Ishikawa (cell line): ENCODE measurements at regions not wholly inside any gene's neighbourhood (a gene's known extent, or its start where the extent isn't known, plus 50 kb on each side); places are given as distances from the start of the nearest gene placed in this dataset.

Source experiments
- CREB1 ChIP-seq: IDR thresholded peaks from 2 replicates; pipeline ENCODE4 v1.6.1; 2012; ENCODE audit warnings: low read depth
- EGR1 ChIP-seq: IDR thresholded peaks from 2 replicates; pipeline ENCODE4 v1.6.1; 2012
- EP300 ChIP-seq: IDR thresholded peaks from 2 replicates; pipeline ENCODE4 v1.6.1; 2012; ENCODE audit warnings: borderline replicate concordance
- FOXM1 ChIP-seq: IDR thresholded peaks from 2 replicates; pipeline ENCODE4 v1.6.1; 2012; ENCODE audit warnings: low read depth, borderline replicate concordance
- NFIC ChIP-seq: IDR thresholded peaks from 2 replicates; pipeline ENCODE4 v1.6.1; 2012
- RAD21 ChIP-seq: IDR thresholded peaks from 2 replicates; pipeline ENCODE4 v1.6.1; 2012; ENCODE audit warnings: low read depth
- TAF1 ChIP-seq: IDR thresholded peaks from 2 replicates; pipeline ENCODE4 v1.6.1; 2012; ENCODE audit warnings: low read depth, mild to moderate bottlenecking
- TCF12 ChIP-seq: IDR thresholded peaks from 2 replicates; pipeline ENCODE4 v1.6.1; 2012; ENCODE audit warnings: low read depth
- TEAD4 ChIP-seq: IDR thresholded peaks from 2 replicates; pipeline ENCODE4 v1.6.1; 2012
- YY1 ChIP-seq: IDR thresholded peaks from 2 replicates; pipeline ENCODE4 v1.6.1; 2012; ENCODE audit warnings: low read depth
- TF ChIP-seq, protein P1 (sequence below): IDR thresholded peaks from 2 replicates; pipeline ENCODE4 v1.6.1; 2012
- TF ChIP-seq, protein P2 (sequence below): IDR thresholded peaks from 2 replicates; pipeline ENCODE4 v1.6.1; 2012; ENCODE audit warnings: low read depth, mild to moderate bottlenecking

DNA sequence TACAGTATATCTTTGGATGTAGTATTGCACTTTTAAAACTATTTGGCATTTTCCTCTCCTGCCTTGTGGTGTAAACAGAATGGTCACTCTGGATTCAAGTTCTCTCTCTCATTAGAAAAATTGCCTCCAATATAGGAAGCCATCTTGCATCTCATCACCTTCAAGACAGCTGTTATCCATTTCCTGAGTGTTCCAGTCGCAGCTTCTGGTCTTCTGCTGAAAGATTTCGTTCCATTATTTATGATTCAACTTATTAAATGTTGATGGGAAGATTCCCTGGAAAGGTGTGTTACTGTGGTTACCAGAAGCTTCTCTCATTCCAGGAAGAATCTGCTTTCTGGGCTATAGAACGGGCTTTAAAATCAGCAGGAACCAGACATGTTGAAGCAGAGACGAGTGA is 568.3 kb upstream of the SLIT2 start:
- TF ChIP-seq, protein P1, sequence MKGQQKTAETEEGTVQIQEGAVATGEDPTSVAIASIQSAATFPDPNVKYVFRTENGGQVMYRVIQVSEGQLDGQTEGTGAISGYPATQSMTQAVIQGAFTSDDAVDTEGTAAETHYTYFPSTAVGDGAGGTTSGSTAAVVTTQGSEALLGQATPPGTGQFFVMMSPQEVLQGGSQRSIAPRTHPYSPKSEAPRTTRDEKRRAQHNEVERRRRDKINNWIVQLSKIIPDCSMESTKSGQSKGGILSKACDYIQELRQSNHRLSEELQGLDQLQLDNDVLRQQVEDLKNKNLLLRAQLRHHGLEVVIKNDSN, result no peak
- TF ChIP-seq TCF12 (no peak), TEAD4 (no peak), RAD21 (no peak), EGR1 (no peak), FOXM1 (no peak), CREB1 (no peak), NFIC (no peak), EP300 (no peak), TAF1 (no peak), YY1 (no peak)
- TF ChIP-seq, protein P2, sequence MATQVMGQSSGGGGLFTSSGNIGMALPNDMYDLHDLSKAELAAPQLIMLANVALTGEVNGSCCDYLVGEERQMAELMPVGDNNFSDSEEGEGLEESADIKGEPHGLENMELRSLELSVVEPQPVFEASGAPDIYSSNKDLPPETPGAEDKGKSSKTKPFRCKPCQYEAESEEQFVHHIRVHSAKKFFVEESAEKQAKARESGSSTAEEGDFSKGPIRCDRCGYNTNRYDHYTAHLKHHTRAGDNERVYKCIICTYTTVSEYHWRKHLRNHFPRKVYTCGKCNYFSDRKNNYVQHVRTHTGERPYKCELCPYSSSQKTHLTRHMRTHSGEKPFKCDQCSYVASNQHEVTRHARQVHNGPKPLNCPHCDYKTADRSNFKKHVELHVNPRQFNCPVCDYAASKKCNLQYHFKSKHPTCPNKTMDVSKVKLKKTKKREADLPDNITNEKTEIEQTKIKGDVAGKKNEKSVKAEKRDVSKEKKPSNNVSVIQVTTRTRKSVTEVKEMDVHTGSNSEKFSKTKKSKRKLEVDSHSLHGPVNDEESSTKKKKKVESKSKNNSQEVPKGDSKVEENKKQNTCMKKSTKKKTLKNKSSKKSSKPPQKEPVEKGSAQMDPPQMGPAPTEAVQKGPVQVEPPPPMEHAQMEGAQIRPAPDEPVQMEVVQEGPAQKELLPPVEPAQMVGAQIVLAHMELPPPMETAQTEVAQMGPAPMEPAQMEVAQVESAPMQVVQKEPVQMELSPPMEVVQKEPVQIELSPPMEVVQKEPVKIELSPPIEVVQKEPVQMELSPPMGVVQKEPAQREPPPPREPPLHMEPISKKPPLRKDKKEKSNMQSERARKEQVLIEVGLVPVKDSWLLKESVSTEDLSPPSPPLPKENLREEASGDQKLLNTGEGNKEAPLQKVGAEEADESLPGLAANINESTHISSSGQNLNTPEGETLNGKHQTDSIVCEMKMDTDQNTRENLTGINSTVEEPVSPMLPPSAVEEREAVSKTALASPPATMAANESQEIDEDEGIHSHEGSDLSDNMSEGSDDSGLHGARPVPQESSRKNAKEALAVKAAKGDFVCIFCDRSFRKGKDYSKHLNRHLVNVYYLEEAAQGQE, result no peak
